ENCODE measurements at regions not wholly inside any gene's neighbourhood (a gene's known extent, or its start where the extent isn't known, plus 50 kb on each side); places are given as distances from the start of the nearest gene placed in this dataset.
"Not testable (repeated sequence)": the region's sequence is repeated elsewhere in the genome, so short reads cannot be mapped to it uniquely, and the experiment has no call there.

- no peak overlapping the region for H3K4me3 ChIP-seq
- DNase-seq, result no peak
- H3K27me3 ChIP-seq, result no peaks in the 10 kb centered on the region
- H3K9me3 ChIP-seq, result no peaks in the 10 kb centered on the region
- no peak for TF ChIP-seq CTCF (IDR thresholded peaks at IDR 0.05)
- H3K4me1 ChIP-seq, result no peaks in the 10 kb centered on the region
- no peaks in the 10 kb centered on the region for H3K36me3 ChIP-seq
- no peak overlapping the region for H3K27ac ChIP-seq
These were observed 375.8 kb downstream of the HGF start for GRCh38 chr7:81394029-81394428.

GRCh38 chr7:81393018-81393417 lies 376.8 kb downstream of the HGF start:
- DNase-seq, result no peak
- no peaks in the 10 kb centered on the region for H3K36me3 ChIP-seq
- H3K27ac ChIP-seq, result no peak overlapping the region
- TF ChIP-seq CTCF (IDR thresholded peaks at IDR 0.05) (no peak), POLR2A (IDR thresholded peaks at IDR 0.05) (no peak)
- H3K4me3 ChIP-seq, result no peak overlapping the region
- H3K4me1 ChIP-seq, result no peaks in the 10 kb centered on the region
- H3K9me3 ChIP-seq, result no peaks in the 10 kb centered on the region
- no peaks in the 10 kb centered on the region for H3K27me3 ChIP-seq

- Histone ChIP-seq H3K4me1 (no peaks in the 10 kb centered on the region), H3K4me3 (no peak overlapping the region), H3K36me3 (no peaks in the 10 kb centered on the region), H3K27me3 (no peaks in the 10 kb centered on the region), H3K27ac (no peak overlapping the region), H3K9me3 (no peaks in the 10 kb centered on the region)
- DNase-seq, result no peak
- TF ChIP-seq CTCF (IDR thresholded peaks at IDR 0.05) (no peak), POLR2A (IDR thresholded peaks at IDR 0.05) (no peak)
These were observed 384.5 kb downstream of the HGF start for GRCh38 chr7:81385370-81385769.

- H3K4me1 ChIP-seq, result no peaks in the 10 kb centered on the region
- no peak for DNase-seq
- no peaks in the 10 kb centered on the region for H3K27me3 ChIP-seq
- TF ChIP-seq POLR2A (IDR thresholded peaks at IDR 0.05) (no peak), CTCF (IDR thresholded peaks at IDR 0.05) (no peak)
- H3K27ac ChIP-seq, result no peak overlapping the region
- H3K9me3 ChIP-seq, result no peaks in the 10 kb centered on the region
- H3K36me3 ChIP-seq, result no peaks in the 10 kb centered on the region
- no peak overlapping the region for H3K4me3 ChIP-seq
These were observed 386.0 kb downstream of the HGF start for GRCh38 chr7:81383846-81384245.

- not testable (repeated sequence) for H3K36me3 ChIP-seq, DNase-seq, H3K9me3 ChIP-seq, H3K27me3 ChIP-seq, H3K27ac ChIP-seq, H3K4me1 ChIP-seq, H3K4me3 ChIP-seq
These were observed 395.2 kb downstream of the HGF start for GRCh38 chr7:81374641-81375040.

GRCh38 chr7:81370822-81371221 lies 399.0 kb downstream of the HGF start:
- no peaks in the 10 kb centered on the region for H3K27me3 ChIP-seq
- H3K27ac ChIP-seq, result no peak overlapping the region

More at GRCh38 chr7:81370822-81371221, 399.0 kb downstream of the HGF start:
- Histone ChIP-seq H3K36me3 (no peaks in the 10 kb centered on the region), H3K4me3 (no peak overlapping the region), H3K9me3 (no peaks in the 10 kb centered on the region), H3K4me1 (no peaks in the 10 kb centered on the region)
- DNase-seq, result no peak
- TF ChIP-seq CTCF (IDR thresholded peaks at IDR 0.05), result no peak
- no peak for TF ChIP-seq POLR2A (IDR thresholded peaks at IDR 0.05)
